GM18508 (cell line): ENCODE measurements at regions not wholly inside any gene's neighbourhood (a gene's known extent, or its start where the extent isn't known, plus 50 kb on each side); places are given as distances from the start of the nearest gene placed in this dataset.
"Not testable (repeated sequence)": the region's sequence is repeated elsewhere in the genome, so short reads cannot be mapped to it uniquely, and the experiment has no call there.

Source experiments
- ATAC-seq: cut with Tn5 transposase; IDR thresholded peaks from one replicate; pipeline ENCODE4 v1.9.1; 2021; ENCODE audit warnings: moderate number of reproducible peaks; ENCODE audit not compliant: insufficient read depth, unreplicated experiment

- ATAC-seq = no peak
Measured at GRCh38 chr4:177494791-177495190, 52.6 kb upstream of the AGA start.

- ATAC-seq = not testable (repeated sequence)
Measured at GRCh38 chr4:177495626-177496025, 53.4 kb upstream of the AGA start.

GRCh38 chr4:177499537-177499936 is 57.3 kb upstream of the AGA start:
- no peak for ATAC-seq

GRCh38 chr4:177505171-177505615 is 63.0 kb upstream of the AGA start:
- ATAC-seq = no peak

- no peak for ATAC-seq
Measured at GRCh38 chr4:177508662-177509061, 66.4 kb upstream of the AGA start.

GRCh38 chr4:177509226-177509745 is 67.0 kb upstream of the AGA start:
- ATAC-seq = no peak

GRCh38 chr4:177511611-177512010 is 69.4 kb upstream of the AGA start:
- no peak for ATAC-seq

GRCh38 chr4:177512646-177513045 is 70.4 kb upstream of the AGA start:
- no peak for ATAC-seq

GRCh38 chr4:177517862-177518261 is 75.6 kb upstream of the AGA start:
- ATAC-seq = no peak

- no peak for ATAC-seq
Measured at GRCh38 chr4:177519481-177520260, 77.4 kb upstream of the AGA start.

GRCh38 chr4:177528620-177529019 is 86.4 kb upstream of the AGA start:
- no peak for ATAC-seq

- ATAC-seq = no peak
Measured at GRCh38 chr4:177530561-177530960, 88.3 kb upstream of the AGA start.

- ATAC-seq = no peak
Measured at GRCh38 chr4:177532358-177532757, 90.1 kb upstream of the AGA start.

- not testable (repeated sequence) for ATAC-seq
Measured at GRCh38 chr4:177534841-177535240, 92.6 kb upstream of the AGA start.

GRCh38 chr4:177546745-177547144 is 104.5 kb upstream of the AGA start:
- no peak for ATAC-seq

- ATAC-seq = no peak
Measured at GRCh38 chr4:177547985-177548384, 105.7 kb upstream of the AGA start.

GRCh38 chr4:177555007-177555574 is 112.9 kb upstream of the AGA start:
- ATAC-seq = no peak

- ATAC-seq = no peak
Measured at GRCh38 chr4:177557416-177557815, 115.2 kb upstream of the AGA start.

- ATAC-seq = no peak
Measured at GRCh38 chr4:177558995-177559394, 116.8 kb upstream of the AGA start.

- no peak for ATAC-seq
Measured at GRCh38 chr4:177562163-177562562, 119.9 kb upstream of the AGA start.

GRCh38 chr4:177562859-177563258 is 120.6 kb upstream of the AGA start:
- no peak for ATAC-seq

- no peak for ATAC-seq
Measured at GRCh38 chr4:177566691-177567090, 124.5 kb upstream of the AGA start.
